HCT116 (cell line): ENCODE measurements at regions not wholly inside any gene's neighbourhood (a gene's known extent, or its start where the extent isn't known, plus 50 kb on each side); places are given as distances from the start of the nearest gene placed in this dataset.
"Not testable (repeated sequence)": the region's sequence is repeated elsewhere in the genome, so short reads cannot be mapped to it uniquely, and the experiment has no call there.

ENCODE experiments used
- ATAC-seq: fragments of 200-7000 bp; cut with Tn5 transposase; 2 replicates; pipeline ENCODE4 v1.9.1; 2020; ENCODE audit warnings: mild to moderate bottlenecking, moderate library complexity
- BruUV-seq: library from RNA; stranded (reverse); fragments of 400-500 nt; replicated peaks from 2 replicates; lab custom pipeline; 2021; lab: Mats Ljungman, UMichigan
- CTCF ChIA-PET: fragments of 300-600 bp; sonication (Branson Sonifier 250); formaldehyde crosslinking; loops from one replicate; lab custom pipeline; 2021; ENCODE audit warnings: antibody characterized with exemption; lab: Charles Lee
- POLR2A ChIA-PET: fragments of 300-600, 350-600 bp; sonication (Branson Sonifier 250); formaldehyde crosslinking; loops from one replicate; lab custom pipeline; 2021; ENCODE audit warnings: antibody characterized with exemption; lab: Charles Lee
- RAD21 ChIA-PET, 2 experiments: fragments of 300-600 bp; sonication (Branson Sonifier 250); formaldehyde crosslinking; loops; one replicate each; lab custom pipeline; 2023; ENCODE audit warnings: low total read pairs in 2 of 2; ENCODE audit not compliant: uncharacterized antibody in 2 of 2, unreplicated experiment in 2 of 2, low non-redundant PET in 1 of 2; lab: Charles Lee
- DNase-seq: peaks from one replicate; pipeline ENCODE4 v3.0.0-alpha.2; 2010; ENCODE audit warnings: low read depth, low spot score
- H2AFZ ChIP-seq: fragments of 200-600 bp; shearing (Covaris generic), sonication (generic); 2 replicates; pipeline ENCODE4 v1.6.1; 2017; ENCODE audit warnings: low read depth, mixed run types, mixed read lengths, antibody characterized with exemption, low read length; ENCODE audit not compliant: poor library complexity, severe bottlenecking
- H3K27ac ChIP-seq: 2 replicates; pipeline ENCODE4 v1.5.1; 2012; ENCODE audit warnings: low read depth, low read length
- H3K27me3 ChIP-seq: fragments of 200-600 bp; sonication (generic); 2 replicates; pipeline ENCODE4 v1.6.1; 2016; ENCODE audit warnings: mixed run types, low read length, mixed read lengths; ENCODE audit not compliant: insufficient read depth
- H3K36me3 ChIP-seq, 2 experiments: fragments of 200-500 bp in 1 of 2; fragments of 200-600 bp in 1 of 2; sonication (Bioruptor generic) in 1 of 2; sonication (generic) in 1 of 2; 2 replicates each; pipeline versions ENCODE4 v1.5.1 to v1.6.1; 2014 to 2016; ENCODE audit warnings: low read length in 2 of 2, inconsistent platforms in 1 of 2, mixed read lengths in 1 of 2, mixed run types in 1 of 2; ENCODE audit not compliant: insufficient read depth in 2 of 2, control insufficient read depth in 1 of 2
- H3K4me1 ChIP-seq, 2 experiments: fragments of 200-600 bp in 1 of 2; sonication (generic) in 1 of 2; 2 replicates each; pipeline versions ENCODE4 v1.5.1 to v1.6.1; 2012 to 2017; ENCODE audit warnings: low read length in 2 of 2, inconsistent platforms in 1 of 2, mild to moderate bottlenecking in 1 of 2, mixed read lengths in 1 of 2, mixed run types in 1 of 2, moderate library complexity in 1 of 2; ENCODE audit not compliant: insufficient read depth in 2 of 2, control insufficient read depth in 1 of 2
- H3K4me2 ChIP-seq: fragments of 200-600 bp; sonication (generic); 2 replicates; pipeline ENCODE4 v1.6.1; 2017; ENCODE audit warnings: mixed run types, low read length, mixed read lengths
- H3K4me3 ChIP-seq, 2 experiments: fragments of 200-600 bp in 1 of 2; sonication (generic) in 1 of 2; replicated peaks in 1 of 2; 2 replicates each; pipeline ENCODE4 v1.5.1; 2011 to 2016; ENCODE audit warnings: low read length in 2 of 2, control low read depth in 1 of 2, low read depth in 1 of 2, mild to moderate bottlenecking in 1 of 2, mixed read lengths in 1 of 2, mixed run types in 1 of 2
- H3K79me2 ChIP-seq: fragments of 200-600 bp; sonication (generic); 2 replicates; pipeline ENCODE4 v1.6.1; 2017; ENCODE audit warnings: mild to moderate bottlenecking, mixed run types, low read length, moderate library complexity, mixed read lengths; ENCODE audit not compliant: insufficient read depth
- H3K9ac ChIP-seq: fragments of 200-600 bp; sonication (generic); 2 replicates; pipeline ENCODE4 v1.6.1; 2016; ENCODE audit warnings: low read length, mixed read lengths
- H3K9me2 ChIP-seq: fragments of 200-600 bp; sonication (generic), shearing (Covaris generic); 2 replicates; pipeline ENCODE4 v1.6.1; 2017; ENCODE audit warnings: mixed run types, mild to moderate bottlenecking, moderate library complexity; ENCODE audit not compliant: insufficient read depth
- H3K9me3 ChIP-seq, 2 experiments: fragments of 200-500 bp in 1 of 2; fragments of 200-600 bp in 1 of 2; sonication (Bioruptor generic) in 1 of 2; sonication (generic) in 1 of 2; 2 replicates each; pipeline ENCODE4 v1.6.1; 2014 to 2017; ENCODE audit warnings: low read length in 2 of 2, mixed read lengths in 2 of 2, inconsistent platforms in 1 of 2, low read depth in 1 of 2, mild to moderate bottlenecking in 1 of 2, mixed run types in 1 of 2, moderate library complexity in 1 of 2; ENCODE audit not compliant: control insufficient read depth in 1 of 2, insufficient read depth in 1 of 2
- H4K20me1 ChIP-seq: fragments of 200-600 bp; sonication (generic), shearing (Covaris generic); 2 replicates; pipeline ENCODE4 v1.6.1; 2017; ENCODE audit warnings: mixed run types, mild to moderate bottlenecking, moderate library complexity; ENCODE audit not compliant: insufficient read depth
- EGR1 ChIP-seq: IDR thresholded peaks from 2 replicates; pipeline ENCODE4 v1.6.1; 2012; ENCODE audit warnings: low read depth
- intact Hi-C: fragments of 100-400 bp; cut with micrococcal nuclease; formaldehyde crosslinking; loops from 2 replicates; pipeline ENCODE4 v1.10.0; 2022

- H3K4me1 ChIP-seq, H3K79me2 ChIP-seq, H3K9ac ChIP-seq, H3K36me3 ChIP-seq, H3K27ac ChIP-seq, H3K4me2 ChIP-seq, H4K20me1 ChIP-seq, POLR2A ChIA-PET, DNase-seq, BruUV-seq, H2AFZ ChIP-seq, intact Hi-C loops, H3K4me3 ChIP-seq, H3K9me3 ChIP-seq, CTCF ChIA-PET, ATAC-seq, RAD21 ChIA-PET, H3K9me2 ChIP-seq: not testable (repeated sequence)
- H3K27me3 ChIP-seq = peaks cover 15% of the 10 kb centered on the region; the same call in 1 of the 2 replicates
Observed at GRCh38 chr2:239817468-239818031, 207.6 kb downstream of the NDUFA10 start.

GRCh38 chr2:239816576-239817467 lies 208.3 kb downstream of the NDUFA10 start:
- CTCF ChIA-PET = no interaction called here
- BruUV-seq = no TSS peak

More at GRCh38 chr2:239816576-239817467, 208.3 kb downstream of the NDUFA10 start:
- no peak for DNase-seq
- Histone ChIP-seq H3K4me3 (no peak overlapping the region), H3K36me3 (no peaks in the 10 kb centered on the region), H3K4me1 (peaks cover 7 to 8% of the 10 kb centered on the region in 2 experiments; a peak in 3 of 4 replicates), H3K27me3 (peaks cover 17% of the 10 kb centered on the region; the same call in 1 of the 2 replicates), H3K9ac (no peak overlapping the region), H3K4me2 (no peak overlapping the region), H3K79me2 (no peaks in the 10 kb centered on the region), H4K20me1 (no peaks in the 10 kb centered on the region), H3K9me3 (no peaks in the 10 kb centered on the region), H3K27ac (no peak overlapping the region), H3K9me2 (no peaks in the 10 kb centered on the region), H2AFZ (no peak overlapping the region)
- no peak for TF ChIP-seq EGR1
- intact Hi-C loops = no loop called here
- RAD21 ChIA-PET = no interaction called here
- no peak for ATAC-seq
- POLR2A ChIA-PET = no interaction called here
